HG03175 (cell line): ENCODE measurements at regions not wholly inside any gene's neighbourhood (a gene's known extent, or its start where the extent isn't known, plus 50 kb on each side); places are given as distances from the start of the nearest gene placed in this dataset.

Experiments used
- ATAC-seq: cut with Tn5 transposase; IDR thresholded peaks from one replicate; pipeline ENCODE4 v1.9.1; 2021; ENCODE audit warnings: mild to moderate bottlenecking, moderate library complexity; ENCODE audit not compliant: unreplicated experiment

DNA sequence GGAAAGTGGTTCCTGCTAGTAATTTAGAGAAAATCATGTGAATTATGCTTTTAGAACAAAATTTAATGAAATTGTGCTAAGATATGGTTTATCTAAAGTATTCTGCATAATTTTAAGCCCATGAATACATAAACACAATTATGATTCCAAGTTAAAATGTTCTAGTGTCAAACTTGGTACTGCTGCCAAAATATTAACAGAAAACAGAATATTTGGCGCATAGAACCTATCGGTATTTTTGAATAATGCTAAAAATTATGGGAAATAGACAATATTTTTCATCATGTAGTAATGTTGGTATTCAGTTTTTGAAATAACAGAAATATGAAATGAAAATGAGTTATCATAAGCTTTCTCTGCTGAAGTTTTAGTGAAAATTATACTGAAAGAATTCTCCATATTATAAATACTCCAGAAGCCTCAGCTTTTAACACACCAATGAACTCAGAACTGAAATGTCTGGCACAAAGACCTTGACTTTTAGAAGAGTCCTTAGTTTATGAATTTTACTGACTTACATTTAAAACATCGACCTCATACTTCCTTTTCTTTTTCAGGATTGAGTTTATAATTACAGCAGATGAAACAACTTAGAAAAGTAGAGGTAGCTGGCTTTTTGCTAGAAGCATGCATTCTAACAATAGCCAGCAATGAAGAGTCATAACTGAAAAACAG lies 1192.3 kb upstream of the GJE1 start:
- no peak for ATAC-seq

DNA sequence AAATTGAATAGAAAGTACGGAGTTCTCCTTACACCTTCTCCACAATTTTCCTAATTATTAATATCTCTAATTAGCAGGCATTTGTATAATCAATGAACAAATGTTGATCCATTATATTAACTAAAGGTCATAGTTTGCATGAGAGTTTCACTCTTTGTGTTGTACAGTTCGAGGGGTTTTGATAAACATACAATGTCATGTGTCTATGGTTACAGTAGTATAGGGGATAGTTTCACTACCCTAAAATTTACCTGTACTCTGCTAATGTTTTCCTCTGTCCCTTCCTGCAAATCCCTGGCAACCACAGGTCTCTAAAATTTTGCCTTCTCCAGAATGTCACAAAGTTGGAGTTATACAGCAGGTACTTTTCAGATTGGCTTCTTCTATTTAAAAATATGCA lies 1199.8 kb upstream of the GJE1 start:
- no peak for ATAC-seq

DNA sequence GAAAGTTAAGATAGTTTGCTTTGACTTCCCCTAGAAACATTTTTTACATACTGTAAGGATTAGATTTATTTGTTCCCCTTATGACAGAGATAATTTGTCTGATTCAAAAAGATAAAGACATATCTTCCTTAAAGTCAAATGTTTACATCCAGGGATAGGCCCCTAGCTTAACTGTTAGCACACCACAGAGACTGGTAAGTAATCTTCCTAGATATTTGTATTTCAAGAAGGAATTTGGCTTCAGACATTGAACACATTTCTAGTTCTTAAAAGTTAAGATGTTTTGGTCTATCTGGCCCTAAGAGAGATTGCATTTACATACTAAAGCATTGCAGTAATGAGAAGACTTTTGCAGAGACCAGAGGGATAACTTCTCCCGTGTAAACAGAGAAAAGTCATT lies 1201.1 kb upstream of the GJE1 start:
- ATAC-seq, result no peak

DNA sequence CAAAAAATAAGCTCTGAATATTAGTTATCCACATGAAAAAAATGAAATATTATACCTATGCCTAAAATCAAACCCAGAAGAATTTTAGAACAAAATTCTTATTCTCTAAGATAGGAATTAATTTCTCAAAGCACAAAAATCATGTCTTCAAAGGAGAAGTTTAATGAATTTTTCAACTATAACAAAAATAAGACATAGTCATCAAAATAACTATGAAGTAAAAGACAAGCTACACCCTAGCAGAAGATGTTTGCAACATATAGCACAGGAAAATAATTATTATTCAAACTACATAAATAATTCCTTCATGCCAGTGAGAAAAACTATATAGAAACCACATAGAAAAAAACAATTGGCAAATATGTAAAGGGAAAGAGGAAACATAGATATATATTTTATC lies 1203.6 kb upstream of the GJE1 start:
- no peak for ATAC-seq

DNA sequence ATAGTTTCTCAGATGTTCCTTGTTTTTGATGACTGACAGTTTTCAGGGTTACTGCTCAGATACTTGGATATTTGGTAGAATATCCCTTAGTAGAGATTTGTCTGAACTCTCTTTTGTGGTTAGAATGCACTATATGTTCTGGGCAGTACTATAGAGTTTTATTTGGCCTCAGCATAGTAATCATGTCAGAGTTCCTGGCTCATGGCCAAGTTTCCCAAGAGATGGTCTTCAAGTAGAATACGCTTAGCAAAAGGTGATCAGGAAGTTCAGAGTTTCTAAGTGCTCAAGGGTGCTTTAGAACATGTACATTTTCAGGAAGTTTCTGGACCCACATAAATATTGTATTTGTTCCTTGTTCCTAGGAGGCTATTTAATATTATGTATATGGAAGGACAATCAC lies 1209.7 kb upstream of the GJE1 start:
- no peak for ATAC-seq

DNA sequence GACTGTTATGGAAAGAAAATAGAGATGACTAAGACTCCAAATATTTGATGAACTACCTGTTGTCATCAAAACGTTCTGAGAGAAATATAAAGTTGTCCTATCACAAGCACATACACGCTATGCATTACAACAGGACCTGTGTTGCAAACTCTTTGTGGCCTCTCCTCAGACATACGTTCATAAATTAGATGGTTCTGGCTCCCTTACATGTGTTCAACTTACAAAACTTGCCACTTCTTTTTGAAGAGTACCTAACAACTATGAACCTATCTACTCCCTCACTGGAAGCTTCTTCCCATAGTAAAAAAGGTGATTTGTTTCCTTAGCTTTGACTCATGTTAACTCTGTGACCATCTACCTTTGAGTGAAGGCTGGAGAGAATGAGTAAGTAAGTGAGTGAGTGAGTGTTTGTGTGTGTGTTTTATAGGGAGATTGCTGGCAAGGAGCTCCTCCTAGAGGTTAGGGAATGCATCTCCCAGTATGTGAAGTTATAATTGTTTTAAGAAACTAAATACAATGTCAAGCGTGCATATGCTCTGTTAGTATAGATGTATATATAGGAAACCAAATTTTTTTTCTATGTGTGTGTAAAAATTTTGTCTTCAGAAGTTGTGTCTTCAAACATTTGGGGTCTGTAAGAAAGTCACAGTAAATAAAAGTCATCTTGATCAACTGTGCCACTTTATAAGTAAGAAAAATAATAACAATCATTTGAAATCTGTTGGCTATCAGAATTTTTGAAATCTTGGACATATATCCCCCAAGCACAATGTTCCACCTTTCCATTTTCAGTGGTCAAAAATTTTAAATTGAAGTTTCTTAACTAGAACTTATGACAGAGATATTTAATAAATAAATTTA lies 1211.1 kb upstream of the GJE1 start:
- peak; percentile 50 for ATAC-seq

DNA sequence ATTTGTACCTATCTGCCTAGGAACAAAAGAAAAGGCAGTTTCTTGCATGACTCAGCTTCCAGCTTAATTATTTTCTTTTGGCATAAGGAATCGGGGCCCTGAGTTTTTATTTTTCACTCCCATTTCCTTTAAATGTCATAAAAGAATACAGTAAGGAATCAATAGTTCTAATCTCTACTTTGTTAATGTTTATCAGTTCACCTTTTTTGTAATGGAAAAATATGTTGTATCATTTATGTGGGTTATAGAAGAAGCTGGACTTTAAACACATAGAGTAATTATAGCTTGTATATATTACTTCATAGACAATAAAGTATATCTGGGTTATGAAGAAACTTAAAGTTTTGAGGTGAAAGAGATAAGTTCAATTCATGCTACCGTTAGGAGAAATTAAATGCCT lies 1214.8 kb upstream of the GJE1 start:
- ATAC-seq, result no peak

DNA sequence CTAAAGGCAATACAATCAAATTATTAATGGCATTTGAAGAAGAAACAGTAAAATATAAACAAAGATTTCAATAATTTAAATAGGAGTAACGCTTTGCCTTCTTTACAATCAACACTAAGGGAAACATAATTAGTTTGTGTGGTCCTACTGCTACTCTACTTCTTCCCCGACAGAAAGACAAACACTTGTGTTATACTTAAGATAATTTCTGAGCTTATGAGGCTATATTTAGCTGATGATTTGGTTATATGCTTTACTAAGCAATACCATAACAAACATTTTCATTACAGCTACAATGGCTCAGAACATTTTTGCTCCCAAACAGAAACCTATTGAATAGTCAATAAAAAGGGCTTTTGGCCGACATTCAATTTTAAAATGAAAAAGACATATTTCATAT lies 1217.2 kb upstream of the GJE1 start:
- no peak for ATAC-seq

DNA sequence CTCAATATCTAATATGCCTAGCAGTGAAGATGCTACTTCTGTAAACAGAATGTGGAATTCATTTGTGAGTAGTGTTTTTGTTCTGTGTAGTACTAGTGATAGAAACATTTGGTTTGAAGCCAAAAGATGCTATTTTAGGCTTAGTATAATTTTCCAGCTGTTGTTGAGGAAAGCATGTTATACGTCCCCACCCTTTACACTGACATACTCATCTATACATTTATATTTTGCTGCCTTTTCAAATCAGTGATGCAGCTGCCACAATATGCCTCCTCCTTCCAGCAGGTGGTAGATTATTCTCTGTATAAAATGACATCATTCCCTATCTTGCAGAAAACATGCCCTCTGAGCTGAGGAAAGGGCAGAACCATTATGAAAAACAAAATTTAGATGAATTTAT lies 1217.6 kb upstream of the GJE1 start:
- no peak for ATAC-seq

DNA sequence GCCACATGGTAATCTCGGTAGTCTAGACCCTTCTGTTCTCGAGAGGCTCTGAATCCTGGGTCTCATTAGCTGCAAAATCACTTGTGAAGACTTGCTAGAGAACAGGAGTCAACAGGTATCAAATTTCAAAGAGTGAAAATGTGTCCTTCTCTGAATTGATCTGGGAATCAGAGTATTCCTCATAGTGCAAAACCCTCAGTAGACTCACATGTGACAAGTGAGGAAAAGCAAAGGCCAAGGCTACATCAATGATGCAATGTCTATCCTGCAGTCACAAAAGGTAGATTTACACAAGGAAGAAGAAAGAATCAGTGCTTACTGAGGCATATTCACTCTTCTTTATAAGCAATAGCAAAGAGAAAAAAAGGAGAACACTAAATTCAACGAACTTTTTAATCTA lies 1220.0 kb upstream of the GJE1 start:
- no peak for ATAC-seq

DNA sequence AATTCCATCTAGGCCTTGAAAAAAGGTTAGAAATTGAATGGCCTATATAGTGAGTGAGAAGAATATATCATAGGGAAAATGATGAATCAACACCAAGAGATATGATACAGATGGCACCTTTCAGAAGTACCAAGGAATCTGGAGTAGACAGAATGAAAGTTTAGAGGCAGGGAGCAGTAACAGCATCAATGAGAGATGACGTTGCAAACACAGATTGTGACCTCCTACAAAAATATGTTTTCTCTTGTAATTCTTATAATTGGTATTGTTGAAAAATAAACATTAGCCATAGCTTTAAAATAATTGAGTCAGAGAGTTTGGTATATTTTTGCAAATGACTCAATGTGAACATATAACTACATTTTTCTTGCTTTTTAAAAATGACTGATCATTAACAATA lies 1223.1 kb upstream of the GJE1 start:
- ATAC-seq, result no peak

DNA sequence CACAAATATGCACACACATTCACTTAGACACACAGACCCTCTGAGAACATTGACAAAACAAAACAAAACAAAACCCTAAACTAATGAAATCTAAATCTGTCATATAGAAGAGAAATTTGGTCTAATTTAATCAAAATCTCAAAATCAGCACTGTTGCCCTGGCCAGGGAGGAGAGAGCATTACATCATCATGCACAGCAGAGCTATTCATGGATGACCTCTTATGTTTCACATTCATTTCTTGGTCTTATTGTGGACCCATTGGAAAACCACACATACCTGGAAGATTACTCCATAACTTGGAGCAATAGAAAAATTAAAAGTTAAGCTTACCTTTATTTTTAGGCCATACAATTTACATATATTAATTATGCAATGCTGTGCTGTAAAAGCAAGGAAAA lies 1223.6 kb upstream of the GJE1 start:
- no peak for ATAC-seq

DNA sequence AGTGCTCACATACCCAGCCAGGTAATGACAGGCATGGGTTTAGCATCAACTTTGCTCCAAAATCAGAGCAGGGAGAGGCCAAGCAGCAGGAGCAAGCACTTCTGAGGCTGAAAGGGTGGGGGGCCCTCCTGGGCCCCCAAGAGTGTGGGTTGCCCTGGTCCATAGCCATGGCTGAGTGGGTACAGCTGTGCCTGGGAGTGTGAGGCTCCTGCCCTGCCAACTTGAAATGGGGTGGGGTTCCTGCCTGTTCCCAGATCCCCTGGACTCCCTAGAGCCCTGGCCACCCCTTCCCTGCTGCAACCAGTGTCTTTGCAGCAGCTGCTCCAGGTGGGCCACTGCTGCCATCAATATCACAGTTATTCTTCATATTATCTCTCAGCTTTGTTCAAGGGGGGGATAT lies 1224.2 kb upstream of the GJE1 start:
- no peak for ATAC-seq

DNA sequence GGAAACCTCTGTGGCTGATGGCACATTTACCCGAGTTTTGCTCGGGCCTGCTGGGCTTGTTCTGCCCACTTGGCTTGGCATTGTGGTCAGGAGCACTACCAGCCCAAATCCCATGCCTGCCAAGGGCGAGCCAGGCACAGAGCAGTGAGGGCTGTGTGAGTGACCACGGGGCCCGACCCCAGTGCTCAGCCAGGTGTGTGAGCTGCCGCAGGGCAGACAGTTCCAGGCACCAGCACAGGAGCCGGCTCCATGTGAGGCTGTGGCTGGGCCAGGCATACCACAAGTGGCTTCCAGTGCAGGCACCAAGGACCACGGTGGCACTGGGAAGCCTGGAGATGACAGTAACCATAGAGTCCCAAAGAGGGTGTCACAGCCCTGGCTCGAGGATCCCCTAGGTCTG lies 1225.5 kb upstream of the GJE1 start:
- no peak for ATAC-seq

DNA sequence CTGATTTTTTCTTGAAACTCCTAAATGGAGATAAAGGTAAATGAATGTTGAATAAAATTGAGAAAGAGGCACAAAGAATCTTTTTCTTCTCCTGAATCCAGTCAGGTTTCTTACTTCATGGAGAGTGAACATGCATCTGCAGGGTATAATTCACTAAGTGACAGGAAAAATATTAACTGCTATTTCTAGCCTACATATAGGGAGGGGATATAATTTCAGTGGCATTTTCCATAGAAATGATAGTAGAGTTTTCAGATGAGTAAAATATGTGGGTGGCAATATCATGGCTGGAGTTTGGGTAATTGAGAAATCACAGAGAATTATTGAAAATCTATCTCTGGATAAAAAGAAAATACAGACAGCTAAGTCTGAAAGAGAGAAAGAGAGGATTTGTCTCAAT lies 1227.0 kb upstream of the GJE1 start:
- ATAC-seq, result no peak

DNA sequence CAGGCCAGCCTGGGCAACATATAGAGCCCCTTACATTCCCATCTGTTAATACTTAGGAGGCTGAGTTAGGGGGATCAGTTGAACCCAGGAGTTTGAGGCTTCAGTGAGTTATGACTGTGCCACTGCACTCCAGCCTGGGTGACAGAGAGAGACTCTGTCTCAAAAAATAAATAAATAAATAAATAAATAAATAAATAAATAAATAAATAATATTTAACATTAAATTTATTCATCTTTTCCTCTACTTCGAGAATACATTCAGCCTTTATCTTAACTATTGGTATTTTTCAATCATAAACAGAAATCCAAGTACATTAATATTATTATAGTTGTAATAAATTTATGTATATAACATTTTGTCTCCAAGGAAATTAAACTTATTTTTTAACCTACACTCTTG lies 1227.7 kb upstream of the GJE1 start:
- no peak for ATAC-seq

DNA sequence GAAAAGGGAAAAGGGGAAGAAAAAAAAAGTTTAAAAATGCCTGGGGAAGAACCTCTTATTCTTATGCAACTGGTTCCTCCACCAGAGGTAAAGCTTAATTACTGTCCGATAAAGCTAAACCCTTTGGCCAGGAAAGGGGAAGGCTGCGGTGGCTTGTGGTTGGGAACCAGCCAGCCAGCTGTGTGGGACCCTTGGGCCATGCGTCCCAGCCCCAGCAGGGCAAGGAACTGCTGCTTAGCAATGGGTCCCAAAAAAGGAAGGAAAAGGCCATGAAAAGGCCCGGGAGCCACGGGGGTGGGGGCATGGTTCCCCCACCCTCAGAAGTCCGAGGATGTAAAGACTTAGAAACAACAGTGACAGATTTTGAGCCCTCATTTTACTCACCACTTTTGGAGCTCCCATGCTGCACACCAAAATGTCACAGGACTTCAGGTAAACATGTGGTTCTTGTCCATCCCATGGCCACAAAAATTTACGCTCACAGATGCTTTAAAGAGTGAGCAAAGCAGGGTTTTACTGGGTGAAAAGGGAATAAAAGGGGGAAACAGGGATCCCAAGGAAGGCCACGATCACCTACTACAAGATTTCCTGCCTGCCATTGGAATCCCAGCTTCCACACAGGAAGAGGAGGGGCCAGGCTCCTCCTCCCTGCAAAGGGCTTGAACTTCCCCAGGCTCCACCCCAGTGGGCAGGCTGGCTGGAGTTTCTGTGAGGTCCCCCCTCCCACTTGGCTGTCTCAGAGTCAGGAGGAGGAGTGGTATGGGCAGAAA lies 1234.7 kb upstream of the GJE1 start:
- ATAC-seq, result no peak

DNA sequence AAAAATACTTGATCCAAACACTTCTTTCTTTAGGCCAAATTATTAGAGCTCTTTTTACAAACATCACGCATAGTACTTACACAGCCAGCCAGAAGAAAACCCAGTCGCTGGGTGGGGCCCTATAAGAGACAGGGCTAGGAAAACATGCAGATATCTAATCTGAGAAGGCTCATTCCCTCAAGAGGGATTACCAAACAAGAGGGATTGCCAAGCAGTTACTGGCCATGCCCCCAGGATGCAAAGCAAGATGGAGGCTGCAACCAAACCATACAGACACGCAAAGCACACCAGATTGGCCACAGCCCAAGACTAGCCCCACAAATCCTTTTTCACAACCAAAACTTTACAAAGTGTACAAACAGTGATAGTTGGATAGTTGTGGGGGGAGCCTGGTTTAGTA lies 1235.4 kb upstream of the GJE1 start:
- no peak for ATAC-seq

DNA sequence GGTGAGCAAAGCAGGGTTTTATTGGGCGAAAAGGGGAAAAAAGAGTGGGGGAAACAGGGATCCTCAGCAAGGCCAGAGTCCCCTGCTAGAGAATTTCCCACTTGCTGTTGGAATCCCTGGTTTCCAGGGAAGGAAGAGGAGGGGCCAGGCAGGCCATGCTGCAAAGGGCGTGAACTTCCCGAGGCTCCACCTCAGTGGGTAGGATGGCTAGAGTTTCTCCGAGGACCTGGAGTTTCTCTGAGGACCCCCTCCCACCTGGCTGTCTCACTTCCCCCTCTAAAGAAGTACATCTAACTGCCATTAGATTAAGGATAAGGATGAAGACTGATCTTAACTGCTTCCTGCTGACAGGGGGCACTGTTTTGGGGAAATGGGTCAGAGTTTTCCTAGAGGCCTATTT lies 1239.3 kb upstream of the GJE1 start:
- ATAC-seq, result no peak

DNA sequence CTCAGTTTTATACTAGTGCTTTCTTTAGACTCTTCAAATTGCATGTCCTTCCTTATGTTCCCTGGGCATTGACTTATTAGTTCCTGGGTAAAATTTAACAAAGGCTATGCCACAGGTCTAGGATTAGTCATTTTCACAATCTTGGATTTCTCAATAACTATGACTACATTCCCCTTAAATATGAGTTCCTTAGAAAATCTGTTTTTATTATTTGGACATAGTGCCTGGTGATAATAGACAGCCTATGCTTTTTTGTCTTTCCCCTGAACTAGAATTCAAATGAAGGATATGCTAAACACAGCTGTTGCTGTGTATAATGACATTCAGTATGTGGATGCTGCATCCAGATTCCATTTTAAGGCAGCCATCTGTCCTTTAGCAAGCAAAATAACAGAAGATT lies 1252.8 kb upstream of the GJE1 start:
- no peak for ATAC-seq

DNA sequence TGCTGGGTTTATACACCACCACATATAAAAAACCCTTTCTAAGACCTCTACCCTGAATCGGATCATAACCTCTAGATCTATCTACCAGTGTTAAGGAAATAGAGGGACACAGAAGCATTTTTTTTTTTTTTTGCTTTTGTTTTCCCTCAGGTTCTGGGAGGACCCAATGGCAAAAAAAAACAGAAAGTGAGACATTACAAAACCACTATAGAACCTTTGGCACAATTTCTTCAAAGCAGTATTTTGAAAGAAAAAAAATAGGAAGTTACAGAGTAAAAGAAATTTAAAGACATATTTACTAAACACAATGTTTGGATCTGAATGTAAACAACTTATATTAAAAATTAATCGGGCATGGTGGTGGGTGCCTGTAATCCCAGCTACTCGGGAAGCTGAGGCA lies 1258.7 kb upstream of the GJE1 start:
- ATAC-seq, result no peak

DNA sequence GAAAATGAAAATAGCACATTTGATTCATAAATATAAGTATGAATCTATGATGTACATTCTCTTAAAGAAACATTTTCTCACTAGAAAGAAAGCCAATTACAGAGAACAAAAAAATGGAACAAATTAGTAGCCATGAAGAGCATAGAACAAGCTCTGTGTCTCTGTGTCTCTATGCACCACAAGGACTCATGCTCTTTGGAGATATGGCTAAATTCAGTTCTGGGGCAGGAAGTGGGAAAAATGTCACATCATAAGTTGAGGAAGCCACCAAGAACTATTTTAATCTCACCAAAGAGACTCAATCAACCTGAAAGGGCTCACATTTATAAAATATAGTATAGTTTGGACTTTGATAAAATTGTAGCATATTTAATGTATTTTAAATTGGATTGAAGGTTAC lies 1259.8 kb upstream of the GJE1 start:
- ATAC-seq, result no peak
